ENCODE measurements at regions not wholly inside any gene's neighbourhood (a gene's known extent, or its start where the extent isn't known, plus 50 kb on each side); places are given as distances from the start of the nearest gene placed in this dataset.

- TF ChIP-seq CREB1 (IDR thresholded peaks at IDR 0.05) = no peak
- no peak for TF ChIP-seq YY1 (IDR thresholded peaks at IDR 0.05; ENCODE audit: low read depth, low read length)
- no peak for TF ChIP-seq CTCF (IDR thresholded peaks at IDR 0.05; ENCODE audit: control extremely low read depth in 1 of 3, insufficient read depth in 1 of 3, low read depth in 1 of 3, low read length in 3 of 3)
- TF ChIP-seq SIN3A (conservative IDR thresholded peaks at IDR 0.05 in 1 of 2, IDR thresholded peaks at IDR 0.05 in 1 of 2; ENCODE audit: low read depth in 1 of 2, low read length in 2 of 2) = no peak
- TF ChIP-seq RFX5 (IDR thresholded peaks at IDR 0.05; ENCODE audit: borderline replicate concordance, low read depth, low read length) = no peak
- no peak for TF ChIP-seq POLR2AphosphoS5 (IDR thresholded peaks at IDR 0.05; ENCODE audit: low read depth, low read length)
- TF ChIP-seq SP4 (IDR thresholded peaks at IDR 0.05; ENCODE audit: low read length) = no peak
- TF ChIP-seq POLR2A (IDR thresholded peaks at IDR 0.05; ENCODE audit: control extremely low read depth in 1 of 2, low read depth in 2 of 2, low read length in 2 of 2) = no peak
- no peak for TF ChIP-seq JUND (IDR thresholded peaks at IDR 0.05; ENCODE audit: low read length)
- no peak for TF ChIP-seq FOSL1 (IDR thresholded peaks at IDR 0.05; ENCODE audit: insufficient read depth, low read depth, low read length)
- TF ChIP-seq CHD2 (IDR thresholded peaks at IDR 0.05; ENCODE audit: low read length) = no peak
- TF ChIP-seq SP1 (IDR thresholded peaks at IDR 0.05; ENCODE audit: low read depth, low read length) = no peak
Observed at GRCh38 chr6:103124471-103124870, 1731.0 kb downstream of the GRIK2 start.

Measured in H1 (cell line).